RPMI8226 (cell line): ENCODE measurements at regions not wholly inside any gene's neighbourhood (a gene's known extent, or its start where the extent isn't known, plus 50 kb on each side); places are given as distances from the start of the nearest gene placed in this dataset.
"Not testable (repeated sequence)": the region's sequence is repeated elsewhere in the genome, so short reads cannot be mapped to it uniquely, and the experiment has no call there.

Experiments used
- DNase-seq: peaks from one replicate; pipeline ENCODE4 v3.0.0-alpha.2; 2015

DNA sequence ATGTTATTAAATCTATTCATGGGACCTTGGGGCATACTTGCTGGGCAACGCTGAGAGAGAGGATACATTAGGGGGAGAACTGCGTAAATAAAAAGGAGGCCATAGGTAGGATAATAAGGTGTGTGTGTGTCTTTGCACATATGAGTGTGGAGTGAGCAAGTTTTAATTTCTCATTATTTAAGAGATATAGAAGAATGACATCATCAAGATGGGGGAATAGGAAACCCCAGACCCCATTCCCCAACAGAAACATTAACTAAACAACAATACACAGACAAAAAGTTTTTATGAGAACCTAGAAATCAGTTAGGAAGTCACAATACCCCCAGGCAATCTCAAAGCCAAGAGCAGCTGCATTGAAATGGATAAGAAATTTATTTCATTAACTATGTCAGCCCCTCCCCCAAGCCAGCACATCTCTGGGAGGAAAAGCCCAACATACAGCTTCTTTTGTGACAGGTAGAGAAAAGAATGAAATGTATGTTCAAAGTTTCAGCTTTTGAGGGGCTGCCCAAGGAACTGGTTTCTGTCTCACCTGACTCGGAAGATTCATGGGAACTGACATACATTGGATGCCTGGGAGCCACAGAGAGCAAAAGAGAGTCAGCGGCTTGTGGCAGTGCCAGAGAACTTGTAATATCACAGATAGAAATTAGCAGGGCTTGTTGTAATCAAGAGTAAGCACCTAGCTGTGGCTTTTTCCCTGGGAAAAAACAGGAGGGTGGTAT, 234.3 kb upstream of the NFIA start:
- DNase-seq: no peak

GRCh38 chr1:60847391-60847790, 235.0 kb upstream of the NFIA start:
- DNase-seq: no peak

DNA sequence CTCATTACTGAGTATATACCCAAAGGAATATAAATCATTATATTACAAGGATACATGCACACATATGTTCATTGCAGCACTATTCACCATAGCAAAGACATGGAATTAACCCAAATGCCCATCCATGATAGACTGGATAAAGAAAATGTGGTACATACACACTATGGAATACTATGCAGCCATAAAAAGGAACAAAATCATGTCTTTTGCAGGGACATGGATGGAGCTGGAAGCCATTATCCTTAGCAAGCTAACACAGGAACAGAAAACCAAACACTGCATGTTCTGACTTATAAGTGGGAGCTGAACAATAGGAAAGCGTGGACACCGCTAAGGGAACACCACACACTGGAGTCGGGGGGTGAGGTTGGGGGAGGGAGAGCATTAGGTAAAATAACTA, 236.7 kb upstream of the NFIA start:
- DNase-seq: not testable (repeated sequence)

GRCh38 chr1:60842304-60842703, 240.1 kb upstream of the NFIA start:
- no peak for DNase-seq

DNA sequence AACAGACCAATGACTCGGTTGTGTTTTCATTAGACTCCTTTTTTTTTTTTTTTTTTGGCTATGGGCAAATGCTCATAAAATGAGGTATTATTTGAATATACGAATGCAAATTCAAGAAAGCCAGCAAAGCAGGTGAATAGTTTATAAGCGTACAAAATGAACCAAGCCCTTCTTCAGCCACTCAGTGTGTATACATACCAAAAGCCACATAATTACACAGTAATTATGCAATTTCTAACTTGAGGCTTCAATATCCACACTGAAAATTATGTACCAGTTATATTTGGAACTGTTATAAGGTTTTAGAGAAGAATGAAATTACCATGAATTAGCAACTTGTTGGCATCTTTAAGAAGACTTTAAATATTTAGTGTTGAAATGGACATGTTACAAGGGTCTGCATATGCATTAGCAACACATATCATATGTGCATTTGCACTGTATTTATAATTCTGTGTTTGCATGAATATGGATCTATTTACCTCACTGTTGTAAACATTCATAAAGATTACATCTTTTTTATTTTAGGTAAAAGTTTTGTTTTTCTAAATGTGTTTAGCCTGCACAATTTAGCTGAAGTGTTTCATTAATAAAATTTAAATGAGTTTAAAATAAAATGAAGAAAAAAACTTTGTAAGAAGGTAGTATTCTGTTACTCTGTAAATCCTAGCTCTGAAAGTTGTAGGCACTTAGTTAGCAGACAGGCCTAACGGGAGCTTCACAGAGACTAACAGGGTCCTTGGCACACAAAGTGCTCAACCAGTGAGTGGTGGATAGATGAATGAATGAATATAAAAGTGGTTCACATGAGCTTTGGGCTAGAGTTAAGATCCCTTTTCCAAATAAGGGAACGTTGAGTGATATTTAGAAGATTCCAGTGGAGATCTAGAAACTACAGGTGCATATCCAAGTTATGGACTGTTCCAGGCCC, 241.0 kb upstream of the NFIA start:
- DNase-seq: no peak

DNA sequence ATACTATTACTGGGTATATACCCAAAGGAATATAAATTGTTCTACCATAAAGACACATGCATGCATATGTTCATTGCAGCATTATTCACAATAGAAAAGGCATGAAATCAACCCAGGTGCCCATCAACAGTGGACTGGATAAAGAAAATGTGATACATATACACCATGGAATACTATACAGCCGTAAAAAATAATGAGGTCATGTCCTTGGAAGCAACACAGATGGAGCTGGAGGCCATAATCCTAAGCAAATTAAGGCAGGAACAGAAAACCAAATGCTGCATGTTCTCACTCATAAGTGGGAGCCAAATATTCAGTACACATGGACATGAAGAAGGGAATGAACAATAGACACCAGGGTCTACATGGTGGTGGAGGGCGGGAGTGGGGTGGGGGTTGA, 241.9 kb upstream of the NFIA start:
- not testable (repeated sequence) for DNase-seq

- no peak for DNase-seq
These were observed 246.7 kb upstream of the NFIA start for GRCh38 chr1:60835649-60836048.

- no peak for DNase-seq
These were observed 249.2 kb upstream of the NFIA start for GRCh38 chr1:60833173-60833572.

GRCh38 chr1:60832367-60832766, 250.0 kb upstream of the NFIA start:
- DNase-seq: no peak

- DNase-seq: no peak
These were observed 250.6 kb upstream of the NFIA start for GRCh38 chr1:60831780-60832179.

DNA sequence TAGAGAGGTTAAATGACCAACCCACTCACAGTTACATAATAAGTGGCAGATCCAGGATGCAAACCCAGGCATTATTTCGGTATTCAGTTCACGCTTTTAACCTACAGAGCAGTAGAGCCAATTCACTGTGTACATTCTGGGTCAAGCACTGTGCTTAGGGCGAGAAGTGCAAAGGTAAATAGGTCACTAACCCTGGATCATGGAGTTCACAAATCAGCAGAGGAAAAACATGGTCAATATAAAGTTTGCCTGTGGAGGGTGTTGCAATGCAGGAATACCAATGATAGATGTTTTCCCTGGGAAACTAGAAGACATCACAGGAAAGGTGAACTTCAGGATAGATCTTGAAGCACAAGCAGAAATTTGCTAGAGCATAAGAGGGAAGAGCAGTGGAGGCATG, 253.4 kb upstream of the NFIA start:
- DNase-seq: no peak

GRCh38 chr1:60826320-60827094, 255.9 kb upstream of the NFIA start:
- DNase-seq: no peak

GRCh38 chr1:60825593-60825992, 256.8 kb upstream of the NFIA start:
- no peak for DNase-seq

GRCh38 chr1:60823151-60823550, 259.2 kb upstream of the NFIA start:
- no peak for DNase-seq

- no peak for DNase-seq
These were observed 260.1 kb upstream of the NFIA start for GRCh38 chr1:60822252-60822651.

DNA sequence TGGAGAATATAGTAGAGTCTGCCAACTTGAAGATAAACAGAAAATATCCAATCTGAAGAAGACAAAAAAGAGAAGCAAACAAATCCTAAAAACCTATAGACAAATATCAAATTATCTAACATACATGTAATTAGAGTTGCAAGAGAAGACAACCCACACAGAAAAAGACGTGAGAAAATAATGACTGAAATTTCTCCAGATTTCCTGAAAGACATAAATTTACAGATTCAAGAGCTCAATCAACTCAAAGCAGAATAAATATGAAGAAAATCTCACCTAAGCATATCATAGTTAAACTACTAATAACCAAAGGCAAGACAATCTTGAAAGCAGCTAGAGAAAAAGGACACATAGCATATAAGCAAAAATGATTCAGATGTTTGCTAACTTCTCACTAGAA, 261.2 kb upstream of the NFIA start:
- no peak for DNase-seq

- DNase-seq: no peak
These were observed 263.2 kb upstream of the NFIA start for GRCh38 chr1:60818969-60819701.

GRCh38 chr1:60813071-60813470, 269.3 kb upstream of the NFIA start:
- DNase-seq: no peak

DNA sequence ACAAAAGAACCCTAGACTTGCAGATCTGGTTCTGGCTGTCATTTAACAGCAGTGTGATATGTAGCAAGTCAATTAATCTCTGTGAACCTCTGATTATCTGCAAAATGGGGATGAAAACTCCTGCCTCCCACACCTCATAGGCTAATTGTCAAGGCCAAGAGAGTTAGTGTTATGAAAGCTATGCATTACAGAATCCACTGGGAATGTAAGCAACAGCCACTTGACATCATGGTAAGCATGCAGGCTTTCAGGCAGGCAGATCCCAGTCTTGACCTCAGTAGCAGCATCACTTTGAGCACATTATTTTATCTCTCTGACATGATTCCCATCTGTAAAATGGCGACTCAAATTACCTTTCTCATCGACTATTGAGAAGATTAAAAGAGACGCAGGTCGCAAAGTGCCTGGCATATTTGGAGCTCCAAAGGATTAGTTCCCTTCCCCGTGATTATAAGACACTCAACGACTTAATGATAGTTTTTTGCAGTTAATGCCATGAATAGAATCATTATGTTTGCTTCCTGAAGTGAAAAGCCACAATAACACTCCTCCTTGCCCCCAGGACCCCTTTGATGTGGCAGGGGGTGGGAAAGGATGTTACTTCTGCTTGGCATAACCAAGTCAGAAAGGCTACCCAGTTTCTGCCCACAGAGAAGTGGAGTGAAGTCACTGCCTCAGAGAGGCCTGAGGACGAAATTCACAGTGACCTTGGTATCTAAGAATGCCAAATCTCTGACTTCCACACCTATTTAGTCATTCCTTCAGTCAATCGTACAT, 273.0 kb upstream of the NFIA start:
- DNase-seq: no peak

GRCh38 chr1:60808676-60809075, 273.7 kb upstream of the NFIA start:
- DNase-seq: no peak

DNA sequence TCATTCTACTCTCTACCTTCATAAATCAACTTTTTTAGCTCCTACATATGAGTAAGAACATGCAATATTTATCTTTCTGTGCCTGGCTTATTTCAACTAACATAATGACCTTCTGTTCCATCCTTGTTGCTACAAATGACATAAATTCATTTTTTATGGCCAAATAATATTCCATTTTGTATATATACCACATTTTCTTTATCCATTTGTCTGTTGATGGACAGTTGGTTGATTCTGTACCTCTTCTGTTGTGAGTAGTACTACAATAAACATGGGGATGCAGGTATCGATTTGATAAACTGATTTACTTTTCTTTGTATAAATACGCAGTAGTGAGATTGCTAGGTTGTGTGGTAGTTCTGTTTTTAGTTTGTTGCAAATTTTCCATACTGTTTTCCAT, 279.5 kb upstream of the NFIA start:
- DNase-seq: no peak

GRCh38 chr1:60797351-60797750, 285.0 kb upstream of the NFIA start:
- DNase-seq: no peak
